BJ (cell line): ENCODE measurements at regions not wholly inside any gene's neighbourhood (a gene's known extent, or its start where the extent isn't known, plus 50 kb on each side); places are given as distances from the start of the nearest gene placed in this dataset.

Source experiments
- CTCF ChIA-PET: fragments of 350-600 bp; formaldehyde crosslinking; extraction: SDS; loops from one replicate; lab custom pipeline; 2021; ENCODE audit warnings: antibody characterized with exemption, inconsistent platforms; lab: Yijun Ruan, JAX
- POLR2A ChIA-PET: fragments of 300-600 bp; sonication (Branson Sonifier 250); formaldehyde crosslinking; extraction: SDS; loops from one replicate; lab custom pipeline; 2021; ENCODE audit warnings: antibody characterized with exemption; lab: Charles Lee
- DNase-seq: peaks from one replicate; pipeline ENCODE4 v3.0.0-alpha.2; 2011; ENCODE audit warnings: low read depth
- H3K27me3 ChIP-seq: 2 replicates; pipeline ENCODE4 v1.6.0; 2011; ENCODE audit warnings: low read length; ENCODE audit not compliant: control insufficient read depth, insufficient read depth
- H3K36me3 ChIP-seq: 2 replicates; pipeline ENCODE4 v1.5.1; 2011; ENCODE audit warnings: low read length; ENCODE audit not compliant: control insufficient read depth, insufficient read depth
- H3K4me3 ChIP-seq: 2 replicates; pipeline ENCODE4 v1.5.1; 2011; ENCODE audit warnings: low read depth, mild to moderate bottlenecking, control low read depth, low read length
- CTCF ChIP-seq: IDR thresholded peaks from 2 replicates; pipeline ENCODE4 v1.5.1; 2011; ENCODE audit warnings: low read depth, mild to moderate bottlenecking, control low read depth, inconsistent platforms, low read length, moderate library complexity; ENCODE audit not compliant: insufficient read depth

DNA sequence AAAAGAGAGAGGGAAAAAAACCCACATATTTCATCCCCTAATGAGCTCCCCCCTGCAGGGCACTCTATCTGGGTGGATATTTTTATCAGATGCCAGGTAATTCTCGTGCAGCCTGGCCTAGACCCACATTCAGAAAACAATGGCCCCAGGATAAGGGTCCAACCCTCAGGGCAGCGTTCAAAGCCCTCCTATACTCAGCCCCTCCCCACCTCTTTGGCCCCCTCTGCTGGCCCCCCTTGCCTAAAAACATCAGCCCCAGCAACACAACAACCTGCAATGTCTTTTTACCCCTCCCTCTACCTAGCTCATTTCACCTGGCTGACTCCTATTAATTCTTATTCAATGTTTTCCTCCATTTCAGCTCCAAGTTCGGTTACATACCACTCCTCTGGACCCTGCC, 145.4 kb upstream of the MED14 start:
- TF ChIP-seq CTCF = no peak
- Histone ChIP-seq H3K27me3 (no peaks in the 10 kb centered on the region), H3K36me3 (no peaks in the 10 kb centered on the region), H3K4me3 (no peak overlapping the region)
- DNase-seq = no peak
- CTCF ChIA-PET = interaction anchor here (0.6 to 0.8 kb wide), 2 partner anchors 9 to 30 kb away, joined by 3 read pairs; no protein-coding TSS in a partner anchor
- POLR2A ChIA-PET = no interaction called here

DNA sequence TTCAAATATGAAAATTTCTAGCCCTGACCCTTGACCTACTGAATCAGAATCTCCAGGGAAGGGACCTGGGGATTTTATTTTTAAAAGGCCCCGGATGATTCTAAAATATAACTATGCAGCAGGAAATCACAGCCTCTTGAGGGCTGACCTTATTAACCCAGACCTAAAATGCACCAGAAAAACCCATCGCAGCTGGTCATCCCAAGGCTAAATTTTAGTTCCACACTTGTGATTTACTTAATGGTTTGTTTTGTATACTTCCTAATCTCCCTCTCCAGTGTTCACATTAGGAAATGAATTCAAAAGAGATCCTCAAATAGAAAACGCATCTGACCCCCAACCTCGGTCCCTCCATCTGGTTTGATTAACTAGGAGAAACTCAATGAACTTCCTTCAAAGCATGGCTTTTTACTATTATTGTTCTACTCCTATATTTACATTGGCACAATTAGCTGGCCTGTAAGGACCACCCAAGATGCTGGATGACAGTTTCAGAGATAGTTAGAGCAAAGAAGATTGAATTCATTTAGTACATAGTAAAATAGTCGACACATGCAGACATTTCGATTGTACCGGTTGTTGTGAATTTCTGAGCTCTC, 147.8 kb upstream of the MED14 start:
- no peaks in the 10 kb centered on the region for H3K27me3 ChIP-seq
- POLR2A ChIA-PET = no interaction called here
- DNase-seq = no peak
- CTCF ChIA-PET = interaction anchor here (0.6 kb wide), 1 partner anchor 16 kb away, joined by 3 read pairs; no protein-coding TSS in a partner anchor
- H3K4me3 ChIP-seq = no peak overlapping the region
- no peak for TF ChIP-seq CTCF
- H3K36me3 ChIP-seq = no peaks in the 10 kb centered on the region

DNA sequence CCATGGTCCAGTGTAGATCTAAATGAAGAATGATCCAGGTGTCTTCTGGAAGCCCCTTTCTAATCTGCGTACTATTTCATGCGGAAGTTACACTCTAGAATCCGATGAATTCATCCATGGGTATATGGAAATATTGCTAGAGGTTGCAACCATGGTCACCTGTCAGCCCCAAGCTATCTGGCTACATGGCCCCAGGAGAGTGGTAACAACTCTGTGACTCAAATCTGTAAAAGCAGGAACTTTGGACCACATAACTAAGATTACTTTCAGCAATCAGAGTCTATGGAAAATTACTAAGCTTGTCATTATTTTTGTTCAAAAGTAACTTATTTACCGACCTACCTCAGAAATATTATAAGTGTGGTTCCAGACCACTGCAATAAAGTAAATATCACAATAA, 150.6 kb upstream of the MED14 start:
- TF ChIP-seq CTCF = no peak
- ChIA-PET POLR2A (no interaction called here), CTCF (interaction anchor here (1.0 kb wide), 1 partner anchor 8 kb away, joined by 3 read pairs; no protein-coding TSS in a partner anchor)
- Histone ChIP-seq H3K36me3 (no peaks in the 10 kb centered on the region), H3K27me3 (no peaks in the 10 kb centered on the region), H3K4me3 (no peak overlapping the region)
- DNase-seq = no peak

GRCh38 chrX:40887476-40887875, 152.1 kb upstream of the MED14 start:
- no peak for TF ChIP-seq CTCF
- CTCF ChIA-PET = no interaction called here
- H3K27me3 ChIP-seq = no peaks in the 10 kb centered on the region
- no peaks in the 10 kb centered on the region for H3K36me3 ChIP-seq
- POLR2A ChIA-PET = no interaction called here
- H3K4me3 ChIP-seq = no peak overlapping the region
- peak; percentile 28 for DNase-seq

DNA sequence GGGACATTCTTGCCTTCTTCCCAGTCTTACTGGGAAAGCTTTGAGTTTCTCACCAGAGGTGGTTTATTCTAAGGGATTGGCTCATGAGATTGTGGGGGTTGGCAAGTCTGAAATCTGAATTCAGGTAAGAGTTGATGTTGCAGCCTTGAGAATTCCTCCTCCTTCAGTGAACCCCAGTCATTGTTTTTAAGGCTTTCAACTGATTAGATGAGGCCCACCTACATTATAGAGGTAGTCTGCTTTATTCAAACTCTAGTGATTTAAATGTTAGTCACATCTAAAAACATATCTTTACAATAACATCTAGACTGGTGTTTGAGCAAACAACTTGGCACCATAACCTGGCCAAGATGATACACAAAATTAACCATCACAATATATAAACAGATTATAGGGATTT, 156.5 kb upstream of the MED14 start:
- no peaks in the 10 kb centered on the region for H3K36me3 ChIP-seq
- no peak for TF ChIP-seq CTCF
- no peaks in the 10 kb centered on the region for H3K27me3 ChIP-seq
- CTCF ChIA-PET = interaction anchor here (1.0 kb wide), 1 partner anchor 33 kb away, joined by 4 read pairs; no protein-coding TSS in a partner anchor
- no peak overlapping the region for H3K4me3 ChIP-seq
- POLR2A ChIA-PET = no interaction called here
- DNase-seq = no peak
